NB4 (cell line): ENCODE measurements at regions not wholly inside any gene's neighbourhood (a gene's known extent, or its start where the extent isn't known, plus 50 kb on each side); places are given as distances from the start of the nearest gene placed in this dataset.

Experiments used
- MYC ChIP-seq: IDR thresholded peaks from 2 replicates; pipeline ENCODE4 v1.6.1; 2011; ENCODE audit warnings: low read depth, low read length
- POLR2A ChIP-seq: IDR thresholded peaks from 2 replicates; pipeline ENCODE4 v1.6.1; 2011; ENCODE audit warnings: mild to moderate bottlenecking; ENCODE audit not compliant: insufficient read length; ENCODE audit errors: extremely low read depth
- TF ChIP-seq, protein P1 (sequence below): IDR thresholded peaks from one replicate; pipeline ENCODE4 v1.5.1; 2012; ENCODE audit warnings: low read depth, low read length
- TF ChIP-seq, protein P2 (sequence below): IDR thresholded peaks from 2 replicates; pipeline ENCODE4 v1.6.1; 2011; ENCODE audit warnings: low read depth, low read length

DNA sequence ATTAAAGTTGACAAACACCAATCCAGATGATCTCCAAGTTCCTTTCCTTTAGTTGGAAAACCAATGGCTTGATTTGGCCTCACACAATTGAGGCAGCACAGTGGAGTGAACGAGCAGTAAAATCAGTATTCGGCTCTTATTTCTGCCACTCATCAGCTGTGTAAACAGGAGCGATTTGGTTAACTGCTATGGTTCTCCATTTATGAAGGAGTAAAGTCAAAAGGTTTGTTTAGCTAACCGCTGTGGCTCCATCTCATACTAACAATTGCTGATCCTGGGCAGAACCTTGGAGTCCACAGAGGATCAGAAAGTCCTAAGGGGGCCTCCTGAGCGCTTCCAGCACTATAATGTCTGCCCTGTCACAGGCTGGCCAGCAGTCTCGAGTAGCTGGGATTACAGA, 54.5 kb upstream of the EXOC1L start:
- TF ChIP-seq POLR2A: no peak
- TF ChIP-seq, protein P1, sequence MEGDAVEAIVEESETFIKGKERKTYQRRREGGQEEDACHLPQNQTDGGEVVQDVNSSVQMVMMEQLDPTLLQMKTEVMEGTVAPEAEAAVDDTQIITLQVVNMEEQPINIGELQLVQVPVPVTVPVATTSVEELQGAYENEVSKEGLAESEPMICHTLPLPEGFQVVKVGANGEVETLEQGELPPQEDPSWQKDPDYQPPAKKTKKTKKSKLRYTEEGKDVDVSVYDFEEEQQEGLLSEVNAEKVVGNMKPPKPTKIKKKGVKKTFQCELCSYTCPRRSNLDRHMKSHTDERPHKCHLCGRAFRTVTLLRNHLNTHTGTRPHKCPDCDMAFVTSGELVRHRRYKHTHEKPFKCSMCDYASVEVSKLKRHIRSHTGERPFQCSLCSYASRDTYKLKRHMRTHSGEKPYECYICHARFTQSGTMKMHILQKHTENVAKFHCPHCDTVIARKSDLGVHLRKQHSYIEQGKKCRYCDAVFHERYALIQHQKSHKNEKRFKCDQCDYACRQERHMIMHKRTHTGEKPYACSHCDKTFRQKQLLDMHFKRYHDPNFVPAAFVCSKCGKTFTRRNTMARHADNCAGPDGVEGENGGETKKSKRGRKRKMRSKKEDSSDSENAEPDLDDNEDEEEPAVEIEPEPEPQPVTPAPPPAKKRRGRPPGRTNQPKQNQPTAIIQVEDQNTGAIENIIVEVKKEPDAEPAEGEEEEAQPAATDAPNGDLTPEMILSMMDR: no peak
- no peak for TF ChIP-seq MYC
- TF ChIP-seq, protein P2, sequence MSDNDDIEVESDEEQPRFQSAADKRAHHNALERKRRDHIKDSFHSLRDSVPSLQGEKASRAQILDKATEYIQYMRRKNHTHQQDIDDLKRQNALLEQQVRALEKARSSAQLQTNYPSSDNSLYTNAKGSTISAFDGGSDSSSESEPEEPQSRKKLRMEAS: no peak
